ENCODE measurements at regions not wholly inside any gene's neighbourhood (a gene's known extent, or its start where the extent isn't known, plus 50 kb on each side); places are given as distances from the start of the nearest gene placed in this dataset.

DNA sequence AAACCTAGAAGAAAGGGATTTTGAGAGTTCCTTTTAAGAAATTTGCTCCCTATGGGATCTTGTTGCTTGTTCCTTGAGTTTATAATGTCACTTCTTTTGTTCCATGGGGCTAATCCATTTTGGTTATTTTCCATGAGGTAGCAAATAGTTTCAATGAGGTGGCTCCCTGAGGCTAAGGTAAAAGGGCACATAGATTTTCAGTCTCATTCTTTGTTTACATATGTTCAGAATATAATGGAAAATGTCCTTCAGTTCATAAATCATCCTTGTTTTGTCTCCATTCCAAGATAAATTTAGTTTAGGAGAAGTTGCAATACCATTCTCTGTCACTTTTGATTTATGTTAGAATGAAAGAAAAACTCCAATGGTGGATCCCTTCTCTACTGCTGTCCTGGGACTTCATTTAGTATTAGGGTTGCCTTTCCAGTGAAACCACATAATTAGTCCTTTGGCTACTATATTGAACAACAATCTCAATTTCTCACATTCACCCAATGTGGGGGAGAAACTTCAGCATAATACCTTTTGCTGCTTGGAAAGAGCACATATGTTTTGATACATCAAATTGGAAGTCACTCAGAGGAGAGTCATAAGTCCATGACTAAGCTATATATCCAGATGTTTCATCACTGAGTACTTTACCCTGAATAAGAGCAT lies 80.9 kb upstream of the ADAMTS5 start:
- DNase-seq = no peak
- H3K4me1 ChIP-seq (ENCODE audit: control extremely low read depth in 1 of 4, control insufficient read depth in 4 of 4, insufficient read depth in 4 of 4, low read length in 3 of 4) = no peaks in the 10 kb centered on the region
- POLR2A ChIA-PET = no interaction called here
- no peak overlapping the region for H3K27ac ChIP-seq (ENCODE audit: insufficient read depth in 1 of 2, low read depth in 1 of 2, low read length in 2 of 2, poor library complexity in 1 of 2, severe bottlenecking in 2 of 2)
- CTCF ChIA-PET = interaction anchor here (1.3 kb wide), 1 partner anchor 12 kb away, joined by 3 read pairs; no protein-coding TSS in a partner anchor
- H3K27me3 ChIP-seq (replicated peaks in 2 of 5; ENCODE audit: control insufficient read depth in 4 of 5, insufficient read depth in 5 of 5, low read length in 4 of 5) = no peaks in the 10 kb centered on the region
- no peak overlapping the region for H3K4me3 ChIP-seq (ENCODE audit: control insufficient read depth in 1 of 7, extremely low read depth in 1 of 7, insufficient read depth in 4 of 7, low read depth in 2 of 7, low read length in 6 of 7)
- H3K9me3 ChIP-seq (ENCODE audit: control extremely low read depth in 1 of 5, control insufficient read depth in 4 of 5, insufficient read depth in 2 of 5, low read depth in 1 of 5, low read length in 4 of 5) = no peaks in the 10 kb centered on the region
- no peaks in the 10 kb centered on the region for H3K36me3 ChIP-seq (ENCODE audit: control insufficient read depth in 4 of 4, insufficient read depth in 4 of 4, low read length in 3 of 4)

DNA sequence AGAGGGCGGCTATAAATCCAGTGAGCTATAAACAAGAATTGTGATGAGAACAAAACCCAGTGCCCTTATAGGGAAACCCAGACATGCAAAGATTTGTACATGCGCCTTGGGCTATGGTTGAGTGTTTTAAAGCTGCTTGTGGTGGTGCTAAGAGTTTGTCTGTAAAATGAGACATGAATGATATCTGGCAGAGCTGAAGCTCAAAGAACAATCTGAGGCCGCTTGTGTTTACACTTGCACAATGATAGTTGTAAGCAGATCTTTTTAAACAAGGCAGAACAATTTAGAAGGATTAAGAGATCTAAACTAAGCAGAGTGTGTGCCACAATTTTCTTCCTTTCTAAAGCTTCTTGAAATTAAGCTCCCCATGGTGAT lies 80.4 kb upstream of the ADAMTS5 start:
- Histone ChIP-seq H3K27me3 (replicated peaks in 2 of 5; ENCODE audit: control insufficient read depth in 4 of 5, insufficient read depth in 5 of 5, low read length in 4 of 5) (no peaks in the 10 kb centered on the region), H3K36me3 (ENCODE audit: control insufficient read depth in 4 of 4, insufficient read depth in 4 of 4, low read length in 3 of 4) (no peaks in the 10 kb centered on the region), H3K4me1 (ENCODE audit: control extremely low read depth in 1 of 4, control insufficient read depth in 4 of 4, insufficient read depth in 4 of 4, low read length in 3 of 4) (no peaks in the 10 kb centered on the region), H3K27ac (ENCODE audit: insufficient read depth in 1 of 2, low read depth in 1 of 2, low read length in 2 of 2, poor library complexity in 1 of 2, severe bottlenecking in 2 of 2) (no peak overlapping the region), H3K4me3 (ENCODE audit: control insufficient read depth in 1 of 7, extremely low read depth in 1 of 7, insufficient read depth in 4 of 7, low read depth in 2 of 7, low read length in 6 of 7) (no peak overlapping the region), H3K9me3 (ENCODE audit: control extremely low read depth in 1 of 5, control insufficient read depth in 4 of 5, insufficient read depth in 2 of 5, low read depth in 1 of 5, low read length in 4 of 5) (no peaks in the 10 kb centered on the region)
- 100% methylated on average over 3 of the region's 3 CpGs for WGBS (ENCODE audit: insufficient coverage)
- ChIA-PET POLR2A (no interaction called here), CTCF (interaction anchor here (1.3 kb wide), 1 partner anchor 11 kb away, joined by 3 read pairs; no protein-coding TSS in a partner anchor)
- no peak for DNase-seq

DNA sequence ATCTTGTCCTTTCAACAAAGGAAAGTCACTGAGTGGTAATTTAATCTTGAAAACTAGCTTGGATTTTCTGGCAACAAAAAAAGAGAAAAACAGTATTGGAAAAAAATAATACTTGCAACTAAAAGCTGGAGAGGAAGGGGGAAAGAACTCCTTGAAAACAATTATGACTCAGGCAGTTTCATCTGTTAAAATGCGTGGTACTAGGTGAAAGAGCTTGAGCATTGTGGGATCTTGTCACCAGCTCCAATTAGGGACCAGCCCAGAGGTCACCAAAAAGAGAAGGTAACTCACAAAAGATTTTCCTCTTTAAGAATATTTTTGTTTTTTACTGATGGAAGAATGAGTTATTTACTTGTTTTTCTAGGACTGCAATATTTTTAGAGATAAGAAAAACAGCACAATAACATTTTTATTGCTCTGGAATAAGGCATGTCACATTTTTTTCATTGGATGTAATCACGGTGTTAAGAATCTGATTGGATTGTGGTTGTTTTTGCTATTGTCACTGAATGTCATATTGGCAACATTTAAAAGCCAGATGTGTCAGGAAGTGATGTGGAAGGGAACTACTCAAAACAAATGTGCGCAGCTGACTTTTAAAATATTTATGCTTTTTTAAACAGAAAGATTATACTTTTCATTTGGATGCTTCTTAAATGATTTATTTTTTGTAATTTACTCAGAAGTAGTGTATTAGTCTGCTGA lies 78.5 kb upstream of the ADAMTS5 start:
- ChIA-PET POLR2A (interaction anchor here (0.7 kb wide), 1 partner anchor 56 kb away, joined by 3 read pairs; no protein-coding TSS in a partner anchor), CTCF (no interaction called here)
- 83% methylated on average over 1 of the region's 3 CpGs for WGBS (ENCODE audit: insufficient coverage)
- no peaks in the 10 kb centered on the region for H3K27me3 ChIP-seq (replicated peaks in 2 of 5; ENCODE audit: control insufficient read depth in 4 of 5, insufficient read depth in 5 of 5, low read length in 4 of 5)
- H3K4me1 ChIP-seq (ENCODE audit: control extremely low read depth in 1 of 4, control insufficient read depth in 4 of 4, insufficient read depth in 4 of 4, low read length in 3 of 4) = no peaks in the 10 kb centered on the region
- H3K9me3 ChIP-seq (ENCODE audit: control extremely low read depth in 1 of 5, control insufficient read depth in 4 of 5, insufficient read depth in 2 of 5, low read depth in 1 of 5, low read length in 4 of 5) = no peaks in the 10 kb centered on the region
- H3K4me3 ChIP-seq (ENCODE audit: control insufficient read depth in 1 of 7, extremely low read depth in 1 of 7, insufficient read depth in 4 of 7, low read depth in 2 of 7, low read length in 6 of 7) = no peak overlapping the region
- no peak overlapping the region for H3K27ac ChIP-seq (ENCODE audit: insufficient read depth in 1 of 2, low read depth in 1 of 2, low read length in 2 of 2, poor library complexity in 1 of 2, severe bottlenecking in 2 of 2)
- H3K36me3 ChIP-seq (ENCODE audit: control insufficient read depth in 4 of 4, insufficient read depth in 4 of 4, low read length in 3 of 4) = no peaks in the 10 kb centered on the region
- no peak for DNase-seq

DNA sequence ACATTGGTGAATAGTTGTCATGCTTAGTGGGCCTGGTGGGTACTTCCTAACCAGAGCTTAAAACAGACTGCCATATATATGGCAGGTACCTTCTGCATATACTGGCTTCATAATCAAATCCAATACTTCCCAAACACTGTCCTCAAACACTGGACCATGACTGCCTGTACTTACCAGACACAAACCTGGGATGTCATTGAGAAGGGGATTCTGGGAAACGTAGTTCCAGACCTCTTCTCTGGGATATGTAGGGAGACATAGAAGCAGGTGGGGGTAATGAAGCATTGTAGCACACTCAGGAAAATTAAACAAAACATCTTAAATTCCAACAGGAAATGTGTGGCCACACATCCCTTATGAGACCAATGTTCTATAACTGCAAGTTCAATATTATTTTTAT lies 76.5 kb upstream of the ADAMTS5 start:
- no peak for DNase-seq
- no peaks in the 10 kb centered on the region for H3K9me3 ChIP-seq (ENCODE audit: control extremely low read depth in 1 of 5, control insufficient read depth in 4 of 5, insufficient read depth in 2 of 5, low read depth in 1 of 5, low read length in 4 of 5)
- no CpG with 5 or more reads among the region's 1 CpG for WGBS (ENCODE audit: insufficient coverage)
- no peak overlapping the region for H3K27ac ChIP-seq (ENCODE audit: insufficient read depth in 1 of 2, low read depth in 1 of 2, low read length in 2 of 2, poor library complexity in 1 of 2, severe bottlenecking in 2 of 2)
- POLR2A ChIA-PET = no interaction called here
- CTCF ChIA-PET = no interaction called here
- no peaks in the 10 kb centered on the region for H3K36me3 ChIP-seq (ENCODE audit: control insufficient read depth in 4 of 4, insufficient read depth in 4 of 4, low read length in 3 of 4)
- H3K27me3 ChIP-seq (replicated peaks in 2 of 5; ENCODE audit: control insufficient read depth in 4 of 5, insufficient read depth in 5 of 5, low read length in 4 of 5) = no peaks in the 10 kb centered on the region
- H3K4me1 ChIP-seq (ENCODE audit: control extremely low read depth in 1 of 4, control insufficient read depth in 4 of 4, insufficient read depth in 4 of 4, low read length in 3 of 4) = no peaks in the 10 kb centered on the region
- H3K4me3 ChIP-seq (ENCODE audit: control insufficient read depth in 1 of 7, extremely low read depth in 1 of 7, insufficient read depth in 4 of 7, low read depth in 2 of 7, low read length in 6 of 7) = no peak overlapping the region

DNA sequence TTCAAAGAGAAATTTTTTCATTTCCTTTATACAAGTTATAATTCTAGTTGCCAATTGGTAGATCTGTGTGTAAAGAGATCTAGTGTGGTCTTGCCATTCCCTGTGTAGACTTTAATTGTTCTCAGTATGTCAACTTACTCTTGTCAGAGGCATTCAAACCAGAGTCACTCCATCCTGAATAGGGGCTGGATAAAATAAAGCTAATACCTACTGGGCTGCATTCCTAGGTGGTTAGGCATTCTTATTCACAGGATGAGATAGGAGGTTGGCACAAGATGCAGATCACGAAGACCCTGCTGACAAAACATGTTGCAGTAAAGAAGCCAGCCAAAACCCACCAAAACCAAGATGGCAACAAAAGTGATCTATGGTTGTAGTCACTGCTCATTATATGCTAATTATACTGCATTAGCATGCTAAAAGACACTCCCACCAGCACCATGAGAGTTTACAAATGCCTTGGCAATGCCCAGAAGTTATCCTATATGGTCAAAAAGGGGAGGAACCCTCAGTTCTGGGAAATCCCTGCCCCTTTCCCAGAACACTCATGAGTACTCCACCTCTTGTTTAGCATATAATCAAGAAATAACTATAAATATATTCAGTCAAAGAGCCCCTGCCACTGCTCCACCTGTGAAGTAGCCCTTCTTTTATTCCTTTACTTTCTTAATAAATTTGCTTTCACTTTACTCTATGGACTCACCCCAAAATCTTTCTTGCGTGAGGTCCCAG lies 74.0 kb upstream of the ADAMTS5 start:
- no peaks in the 10 kb centered on the region for H3K9me3 ChIP-seq (ENCODE audit: control extremely low read depth in 1 of 5, control insufficient read depth in 4 of 5, insufficient read depth in 2 of 5, low read depth in 1 of 5, low read length in 4 of 5)
- DNase-seq = no peak
- ChIA-PET CTCF (no interaction called here), POLR2A (no interaction called here)
- no peak overlapping the region for H3K27ac ChIP-seq (ENCODE audit: insufficient read depth in 1 of 2, low read depth in 1 of 2, low read length in 2 of 2, poor library complexity in 1 of 2, severe bottlenecking in 2 of 2)
- no peaks in the 10 kb centered on the region for H3K4me1 ChIP-seq (ENCODE audit: control extremely low read depth in 1 of 4, control insufficient read depth in 4 of 4, insufficient read depth in 4 of 4, low read length in 3 of 4)
- H3K4me3 ChIP-seq (ENCODE audit: control insufficient read depth in 1 of 7, extremely low read depth in 1 of 7, insufficient read depth in 4 of 7, low read depth in 2 of 7, low read length in 6 of 7) = no peak overlapping the region
- no peaks in the 10 kb centered on the region for H3K27me3 ChIP-seq (replicated peaks in 2 of 5; ENCODE audit: control insufficient read depth in 4 of 5, insufficient read depth in 5 of 5, low read length in 4 of 5)
- 100% methylated on average over 1 of the region's 2 CpGs for WGBS (ENCODE audit: insufficient coverage)
- no peaks in the 10 kb centered on the region for H3K36me3 ChIP-seq (ENCODE audit: control insufficient read depth in 4 of 4, insufficient read depth in 4 of 4, low read length in 3 of 4)

DNA sequence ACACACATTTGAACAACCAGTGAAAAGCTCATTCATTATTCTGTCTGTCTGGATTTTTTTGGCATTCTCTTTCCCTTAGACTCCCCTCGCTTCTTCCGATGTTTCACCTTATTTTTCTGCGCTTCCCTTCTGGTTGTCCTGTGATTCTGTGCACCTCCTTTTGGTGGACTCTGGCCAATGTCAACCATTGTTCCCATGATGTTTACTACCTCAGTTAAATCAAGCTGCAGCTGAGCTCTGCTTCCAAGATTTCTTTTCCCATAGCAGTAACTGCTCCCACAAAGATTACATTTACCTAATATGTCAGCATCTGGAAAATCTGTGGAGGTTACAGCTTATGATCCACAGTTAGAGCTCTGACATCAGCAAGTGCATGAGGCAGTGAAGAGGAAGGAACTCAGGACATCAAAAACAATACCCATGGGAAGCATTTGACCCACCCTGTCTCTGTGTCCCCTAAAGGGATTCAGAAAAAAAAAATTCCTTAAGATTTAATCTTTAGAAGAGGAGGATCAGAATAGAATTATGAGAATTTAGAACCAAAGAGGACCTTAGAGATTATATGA lies 69.9 kb upstream of the ADAMTS5 start:
- CTCF ChIA-PET = interaction anchor here (1.0 kb wide), 1 partner anchor 10 kb away, joined by 3 read pairs; no protein-coding TSS in a partner anchor

DNA sequence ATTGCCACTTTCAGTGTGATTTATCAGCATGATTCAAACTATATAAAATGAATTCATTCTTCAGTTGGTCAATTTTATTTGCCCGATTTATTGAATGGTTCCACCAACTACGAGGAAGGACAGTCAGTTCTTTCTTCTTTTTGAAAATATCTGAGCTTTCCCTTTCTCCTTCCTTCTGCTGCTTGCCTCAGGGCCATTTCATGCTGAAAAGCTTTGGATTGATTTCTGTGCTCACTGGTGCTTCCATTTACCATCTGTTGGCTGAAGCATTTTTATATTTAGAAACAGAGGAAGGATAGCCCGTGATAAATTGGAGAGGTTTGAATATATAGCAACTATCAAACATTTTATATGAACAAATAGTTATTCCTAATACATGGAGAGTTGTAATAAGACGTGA lies 68.9 kb upstream of the ADAMTS5 start:
- H3K4me1 ChIP-seq (ENCODE audit: control extremely low read depth in 1 of 4, control insufficient read depth in 4 of 4, insufficient read depth in 4 of 4, low read length in 3 of 4) = no peaks in the 10 kb centered on the region
- ChIA-PET POLR2A (no interaction called here), CTCF (interaction anchor here (1.0 kb wide), 1 partner anchor 11 kb away, joined by 3 read pairs; no protein-coding TSS in a partner anchor)
- no peak for DNase-seq
- no peak overlapping the region for H3K4me3 ChIP-seq (ENCODE audit: control insufficient read depth in 1 of 7, extremely low read depth in 1 of 7, insufficient read depth in 4 of 7, low read depth in 2 of 7, low read length in 6 of 7)
- no peaks in the 10 kb centered on the region for H3K9me3 ChIP-seq (ENCODE audit: control extremely low read depth in 1 of 5, control insufficient read depth in 4 of 5, insufficient read depth in 2 of 5, low read depth in 1 of 5, low read length in 4 of 5)
- no peaks in the 10 kb centered on the region for H3K36me3 ChIP-seq (ENCODE audit: control insufficient read depth in 4 of 4, insufficient read depth in 4 of 4, low read length in 3 of 4)
- WGBS (ENCODE audit: insufficient coverage) = 100% methylated on average over 2 of the region's 4 CpGs
- no peaks in the 10 kb centered on the region for H3K27me3 ChIP-seq (replicated peaks in 2 of 5; ENCODE audit: control insufficient read depth in 4 of 5, insufficient read depth in 5 of 5, low read length in 4 of 5)
- H3K27ac ChIP-seq (ENCODE audit: insufficient read depth in 1 of 2, low read depth in 1 of 2, low read length in 2 of 2, poor library complexity in 1 of 2, severe bottlenecking in 2 of 2) = no peak overlapping the region

More for the DNA sequence above, 69.9 kb upstream of the ADAMTS5 start:
- Histone ChIP-seq H3K4me1 (ENCODE audit: control extremely low read depth in 1 of 4, control insufficient read depth in 4 of 4, insufficient read depth in 4 of 4, low read length in 3 of 4) (no peaks in the 10 kb centered on the region), H3K27me3 (replicated peaks in 2 of 5; ENCODE audit: control insufficient read depth in 4 of 5, insufficient read depth in 5 of 5, low read length in 4 of 5) (no peaks in the 10 kb centered on the region), H3K36me3 (ENCODE audit: control insufficient read depth in 4 of 4, insufficient read depth in 4 of 4, low read length in 3 of 4) (no peaks in the 10 kb centered on the region), H3K27ac (ENCODE audit: insufficient read depth in 1 of 2, low read depth in 1 of 2, low read length in 2 of 2, poor library complexity in 1 of 2, severe bottlenecking in 2 of 2) (no peak overlapping the region), H3K4me3 (ENCODE audit: control insufficient read depth in 1 of 7, extremely low read depth in 1 of 7, insufficient read depth in 4 of 7, low read depth in 2 of 7, low read length in 6 of 7) (no peak overlapping the region), H3K9me3 (ENCODE audit: control extremely low read depth in 1 of 5, control insufficient read depth in 4 of 5, insufficient read depth in 2 of 5, low read depth in 1 of 5, low read length in 4 of 5) (no peaks in the 10 kb centered on the region)
- POLR2A ChIA-PET = no interaction called here
- 92% methylated on average over 3 of the region's 3 CpGs for WGBS (ENCODE audit: insufficient coverage)
- no peak for DNase-seq

Measured in common myeloid progenitor, CD34-positive (primary cell).